ENCODE measurements at regions not wholly inside any gene's neighbourhood (a gene's known extent, or its start where the extent isn't known, plus 50 kb on each side); places are given as distances from the start of the nearest gene placed in this dataset.

GRCh38 chr10:83963446-83963845, 175.9 kb upstream of the GHITM start:
- no peak for TF ChIP-seq CTCF (IDR thresholded peaks at IDR 0.05)
- no peak for TF ChIP-seq POLR2A (IDR thresholded peaks at IDR 0.05)

All from thyroid gland (tissue), 4 donors.